Cardiac fibroblast (primary cell): ENCODE measurements at regions not wholly inside any gene's neighbourhood (a gene's known extent, or its start where the extent isn't known, plus 50 kb on each side); places are given as distances from the start of the nearest gene placed in this dataset.

ENCODE experiments used
- DNase-seq, 2 donors: peaks; one replicate each; pipeline versions ENCODE4 v3.0.0 to v3.0.0-alpha.2; 2010; ENCODE audit warnings: low read depth in 2 of 2
- H3K4me3 ChIP-seq, 2 donors: replicated peaks in 1 of 2; 1 replicate in 1 of 2; 2 replicates in 1 of 2; pipeline ENCODE4 v1.5.1; 2011; ENCODE audit warnings: low read depth in 2 of 2, low read length in 2 of 2, mild to moderate bottlenecking in 2 of 2, moderate library complexity in 1 of 2
- CTCF ChIP-seq: IDR thresholded peaks from one replicate; pipeline ENCODE4 v1.5.1; 2011; ENCODE audit warnings: low read depth, mild to moderate bottlenecking, low read length, inconsistent platforms

DNA sequence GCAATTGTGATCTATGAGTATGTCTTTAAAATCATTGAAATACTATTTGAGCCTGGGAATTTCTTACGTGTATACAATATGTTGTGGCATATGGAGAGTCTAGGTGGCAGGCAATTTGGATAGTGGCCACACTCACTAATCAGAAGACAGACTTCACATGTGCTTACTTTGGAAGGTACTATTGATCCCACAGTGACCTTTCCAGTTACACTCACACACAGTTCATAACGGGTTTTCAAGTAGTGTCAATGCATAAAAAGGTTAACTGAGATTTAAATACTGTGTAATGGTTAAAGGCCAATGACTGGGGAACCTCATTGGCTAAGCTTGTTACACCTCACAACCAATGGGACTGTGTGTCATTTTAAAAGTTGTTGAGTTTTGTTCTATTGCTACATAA, 783.2 kb downstream of the RPA4 start:
- TF ChIP-seq CTCF: no peak
- H3K4me3 ChIP-seq: no peak overlapping the region
- DNase-seq: no peak

DNA sequence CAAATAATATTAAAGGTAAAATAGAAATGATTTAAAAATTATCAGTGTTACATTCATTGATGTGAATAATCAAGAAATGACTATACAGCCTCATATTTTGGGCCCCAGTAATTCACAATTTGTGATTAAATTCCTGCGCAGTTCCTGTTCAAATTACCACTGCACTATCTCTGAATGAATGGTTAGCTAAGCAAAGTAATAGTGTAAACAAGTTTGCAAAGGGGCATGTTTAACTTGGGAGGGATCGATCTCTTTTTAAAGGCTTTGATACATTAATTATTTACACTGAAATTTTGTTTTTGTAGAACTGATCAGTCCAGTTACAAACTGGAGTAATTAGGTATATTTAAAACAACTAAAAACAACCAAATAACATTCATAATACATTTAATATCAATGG, 784.4 kb downstream of the RPA4 start:
- DNase-seq: no peak
- TF ChIP-seq CTCF: no peak
- no peak overlapping the region for H3K4me3 ChIP-seq

DNA sequence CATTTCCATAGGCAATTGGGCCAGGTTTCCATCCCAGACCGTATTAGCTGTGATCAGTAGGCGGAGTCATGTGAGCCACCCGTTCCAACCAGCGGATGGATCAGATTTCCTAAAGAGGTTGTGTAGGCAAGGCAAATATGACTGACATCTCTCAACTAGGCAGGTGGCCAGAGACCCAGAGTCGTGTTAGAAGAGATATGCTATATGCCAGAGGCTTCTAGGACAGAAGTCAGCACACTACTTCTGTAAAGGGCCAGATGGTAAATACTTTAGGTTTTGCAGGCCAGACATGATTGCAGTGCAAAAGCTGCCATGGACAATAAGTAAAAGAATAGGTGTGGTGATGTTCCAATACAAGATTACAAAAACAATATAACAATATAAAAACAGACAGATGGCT, 788.4 kb downstream of the RPA4 start:
- no peak for DNase-seq
- no peak for TF ChIP-seq CTCF

GRCh38 chrX:97672608-97673007, 788.9 kb downstream of the RPA4 start:
- H3K4me3 ChIP-seq: no peak overlapping the region
- no peak for TF ChIP-seq CTCF
- DNase-seq: no peak

More for the DNA sequence above, 788.4 kb downstream of the RPA4 start:
- H3K4me3 ChIP-seq: no peak overlapping the region

DNA sequence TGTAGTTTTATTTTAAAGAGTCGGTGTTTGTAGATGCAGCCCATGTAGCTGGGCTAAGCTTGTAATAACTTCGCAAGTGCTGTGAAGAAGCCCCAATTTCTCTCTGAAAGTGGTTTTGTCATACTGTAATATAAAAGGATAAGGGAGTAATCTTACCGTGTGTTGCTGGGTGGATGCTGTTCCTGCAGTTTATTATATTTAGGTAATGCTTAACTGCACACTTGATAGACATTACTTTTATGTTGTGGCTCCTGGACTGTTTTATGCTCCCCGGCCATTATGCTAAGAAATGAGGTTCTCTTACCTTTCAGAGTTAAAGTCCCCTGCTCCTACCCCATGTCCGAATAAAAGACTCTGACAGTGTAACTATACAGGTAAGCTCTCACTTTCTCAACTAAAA, 789.4 kb downstream of the RPA4 start:
- no peak for DNase-seq
- no peak for TF ChIP-seq CTCF
- no peak overlapping the region for H3K4me3 ChIP-seq

DNA sequence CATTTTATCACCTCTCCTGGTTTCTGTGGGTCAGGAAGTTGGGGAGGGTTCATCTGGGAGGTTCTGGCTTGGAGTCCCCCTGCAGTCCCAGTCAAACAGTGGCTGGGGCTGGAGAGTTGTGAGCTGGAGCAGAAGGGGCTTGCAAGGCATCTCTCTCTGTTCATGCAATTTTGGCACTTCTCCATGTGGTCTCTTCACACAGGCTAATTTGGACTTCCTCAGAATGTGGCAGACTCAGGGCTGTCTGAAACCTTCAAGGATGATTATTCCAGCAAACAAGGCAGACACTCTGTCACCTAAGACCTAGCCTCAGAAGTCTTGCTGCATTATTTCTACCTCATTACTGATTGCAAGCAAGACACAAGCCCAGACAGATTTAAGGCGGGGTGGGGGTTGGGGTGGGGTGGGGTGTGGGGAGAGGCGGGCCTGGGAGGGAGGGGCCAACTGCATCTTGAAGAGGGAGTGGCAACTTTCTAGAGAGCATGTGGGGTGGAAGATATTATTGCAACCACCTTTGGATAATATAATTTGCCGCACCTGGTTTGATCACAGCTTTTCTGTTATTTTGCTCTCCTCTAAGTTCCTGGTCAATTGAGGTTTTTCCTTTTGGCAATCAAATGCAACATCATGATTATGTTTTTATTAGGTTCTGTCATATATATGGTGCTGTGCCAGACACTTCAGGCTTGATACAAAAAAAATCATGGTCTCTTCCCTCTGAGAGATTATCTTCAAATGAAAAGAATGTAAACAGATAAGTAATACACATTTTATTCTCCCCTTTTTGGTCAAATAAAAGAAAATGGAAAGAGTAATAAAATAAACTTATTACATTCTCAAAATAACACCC, 799.5 kb downstream of the RPA4 start:
- no peak overlapping the region for H3K4me3 ChIP-seq
- no peak for DNase-seq
- TF ChIP-seq CTCF: no peak

GRCh38 chrX:97685753-97686152, 802.0 kb downstream of the RPA4 start:
- TF ChIP-seq CTCF: peak; percentile 57
- DNase-seq: peak; percentile 46 to 55
- no peak overlapping the region for H3K4me3 ChIP-seq
